HepG2 (cell line): ENCODE measurements at regions not wholly inside any gene's neighbourhood (a gene's known extent, or its start where the extent isn't known, plus 50 kb on each side); places are given as distances from the start of the nearest gene placed in this dataset.

ENCODE experiments used
- ATAC-seq: fragments of 200-7000 bp; cut with Tn5 transposase; 3 replicates; pipeline ENCODE4 v1.9.1; 2020; ENCODE audit warnings: mild to moderate bottlenecking, moderate library complexity
- BruUV-seq: library from RNA; stranded (reverse); fragments of 400-500 nt; replicated peaks from 2 replicates; lab custom pipeline; 2021; lab: Mats Ljungman, UMichigan
- CTCF ChIA-PET: fragments of 300-600 bp; formaldehyde crosslinking; extraction: SDS; loops from one replicate; lab custom pipeline; 2021; ENCODE audit warnings: low total read pairs, inconsistent platforms, low intra/inter-chr PET ratio; lab: Yijun Ruan, JAX
- POLR2A ChIA-PET: fragments of 350-600 bp; sonication (Branson Sonifier 250); formaldehyde crosslinking; loops from one replicate; lab custom pipeline; 2020; ENCODE audit warnings: antibody characterized with exemption, inconsistent platforms; lab: Yijun Ruan, JAX
- DNase-seq: peaks from one replicate; pipeline ENCODE4 v3.0.0-alpha.2; 2015; ENCODE audit warnings: low spot score
- FAIRE-seq: peaks from 3 replicates; lab custom pipeline; 2011; peaks lifted over from hg19 to GRCh38; lab: Jason Lieb, UNC
- H2AFZ ChIP-seq: one replicate; pipeline ENCODE4 v1.6.1; 2011; ENCODE audit warnings: low read length, inconsistent platforms
- H3K27ac ChIP-seq: fragments of 300-600 bp; 3 replicates; pipeline ENCODE4 v1.8.0; 2011; ENCODE audit warnings: mixed run types, mild to moderate bottlenecking, mixed read lengths, low read length, inconsistent platforms; ENCODE audit not compliant: insufficient read depth; ENCODE audit errors: extremely low read length
- H3K27me3 ChIP-seq, 2 experiments: fragments of 200-600 bp in 1 of 2; 2 replicates in 1 of 2; 3 replicates in 1 of 2; pipeline versions ENCODE4 v1.6.0 to v1.8.0; 2011; ENCODE audit warnings: low read length in 2 of 2, mild to moderate bottlenecking in 2 of 2, moderate library complexity in 2 of 2, inconsistent platforms in 1 of 2; ENCODE audit not compliant: insufficient read depth in 2 of 2, control insufficient read depth in 1 of 2
- H3K36me3 ChIP-seq, 2 experiments: fragments of 200-600 bp in 1 of 2; replicated peaks in 1 of 2; 2 replicates in 1 of 2; 3 replicates in 1 of 2; pipeline versions ENCODE4 v1.5.1 to v1.8.0; 2011; ENCODE audit warnings: low read length in 2 of 2, inconsistent platforms in 1 of 2; ENCODE audit not compliant: insufficient read depth in 2 of 2, control insufficient read depth in 1 of 2
- H3K4me1 ChIP-seq: 2 replicates; pipeline ENCODE4 v1.5.1; 2012; ENCODE audit warnings: low read length, inconsistent platforms; ENCODE audit not compliant: insufficient read depth
- H3K4me2 ChIP-seq: 2 replicates; pipeline ENCODE4 v1.6.0; 2011; ENCODE audit warnings: low read depth, low read length, inconsistent platforms
- H3K4me3 ChIP-seq, 3 experiments: fragments of 200-600 bp in 1 of 3; sonication (generic), shearing (Covaris generic) in 1 of 3; replicated peaks in 1 of 3; 2 replicates each; pipeline ENCODE4 v1.5.1; 2011 to 2016; ENCODE audit warnings: low read length in 3 of 3, inconsistent platforms in 2 of 3, low read depth in 2 of 3, mild to moderate bottlenecking in 2 of 3, control low read depth in 1 of 3, mixed read lengths in 1 of 3; ENCODE audit not compliant: insufficient read depth in 1 of 3
- H3K79me2 ChIP-seq: one replicate; pipeline ENCODE4 v1.6.1; 2011; ENCODE audit warnings: low read length, inconsistent platforms; ENCODE audit not compliant: insufficient read depth
- H3K9ac ChIP-seq: 2 replicates; pipeline ENCODE4 v1.6.0; 2011; ENCODE audit warnings: mild to moderate bottlenecking, low read depth, low read length, inconsistent platforms; ENCODE audit not compliant: insufficient read depth
- H3K9me3 ChIP-seq: 2 replicates; pipeline ENCODE4 v1.5.1; 2012; ENCODE audit warnings: mild to moderate bottlenecking, low read length
- H4K20me1 ChIP-seq: 2 replicates; pipeline ENCODE4 v1.6.0; 2011; ENCODE audit warnings: inconsistent platforms, mild to moderate bottlenecking, low read length, moderate library complexity; ENCODE audit not compliant: insufficient read depth
- ASH2L ChIP-seq: fragments of 300-600, 200-600 bp; sonication (generic); IDR thresholded peaks from 2 replicates; pipeline ENCODE4 v1.7.0; 2017; ENCODE audit warnings: low read depth, mild to moderate bottlenecking, moderate library complexity, mixed read lengths, low read length; ENCODE audit not compliant: insufficient read length
- KDM3A ChIP-seq: IDR thresholded peaks from 2 replicates; pipeline ENCODE4 v1.6.1; 2018; ENCODE audit warnings: low read depth, missing compliant biosample characterization
- MAFG ChIP-seq: sonication (generic); formaldehyde crosslinking; IDR thresholded peaks from 2 replicates; pipeline ENCODE4 v1.5.1; 2020; ENCODE audit warnings: mild to moderate bottlenecking, missing genetic modification reagents
- RFX1 ChIP-seq: fragments of 450-650 bp; IDR thresholded peaks from 2 replicates; pipeline ENCODE4 v1.6.1; 2017
- SALL1 ChIP-seq: sonication (generic); formaldehyde crosslinking; IDR thresholded peaks from 2 replicates; pipeline ENCODE4 v1.8.0; 2022; ENCODE audit warnings: mild to moderate bottlenecking, missing genetic modification reagents
- TOE1 ChIP-seq: sonication (generic); formaldehyde crosslinking; IDR thresholded peaks from 2 replicates; pipeline ENCODE4 v1.4.0; 2020; ENCODE audit warnings: mild to moderate bottlenecking, missing genetic modification reagents
- ZFP36L2 ChIP-seq: sonication (generic); formaldehyde crosslinking; IDR thresholded peaks from 2 replicates; pipeline ENCODE4 v1.4.0; 2020; ENCODE audit warnings: missing genetic modification reagents
- ZFY ChIP-seq: sonication (generic); formaldehyde crosslinking; IDR thresholded peaks from 2 replicates; pipeline ENCODE4 v1.4.0; 2020; ENCODE audit warnings: missing genetic modification reagents
- ZNF224 ChIP-seq: sonication (generic); formaldehyde crosslinking; IDR thresholded peaks from 2 replicates; pipeline ENCODE4 v1.5.0; 2020; ENCODE audit warnings: mild to moderate bottlenecking, missing genetic modification reagents
- ZSCAN22 ChIP-seq: sonication (generic); formaldehyde crosslinking; IDR thresholded peaks from 2 replicates; pipeline ENCODE4 v1.4.0; 2020; ENCODE audit warnings: mild to moderate bottlenecking, missing genetic modification reagents
- WGBS: methylation state at CpG from one replicate; pipeline ENCODE4 v1.1.6; 2017; ENCODE audit warnings: low lambda C conversion rate; 5-methylcytosine and 5-hydroxymethylcytosine counted together
- in situ Hi-C: cut with HindIII; loops from 2 replicates; pipeline ENCODE4 v1.10.0; 2017; ENCODE audit warnings: low pct_unique_long_range_greater_than_20kb; ENCODE audit not compliant: extremely low pct_ligation_motif_present
- intact Hi-C: fragments of 100-400 bp; cut with micrococcal nuclease; formaldehyde crosslinking; loops from one replicate; pipeline ENCODE4 v1.10.0; 2022; ENCODE audit not compliant: unreplicated experiment
- TF ChIP-seq, protein P1 (sequence below): sonication (generic); formaldehyde crosslinking; IDR thresholded peaks from 2 replicates; pipeline ENCODE4 v1.4.0; 2020; ENCODE audit warnings: missing genetic modification reagents, borderline replicate concordance
- TF ChIP-seq, protein P2 (sequence below): sonication (generic); formaldehyde crosslinking; IDR thresholded peaks from 2 replicates; pipeline ENCODE4 v1.4.0; 2020; ENCODE audit warnings: missing genetic modification reagents
- TF ChIP-seq, protein P3 (sequence below): sonication (generic); formaldehyde crosslinking; IDR thresholded peaks from 2 replicates; pipeline ENCODE4 v1.8.0; 2022; ENCODE audit warnings: mild to moderate bottlenecking, missing genetic modification reagents

DNA sequence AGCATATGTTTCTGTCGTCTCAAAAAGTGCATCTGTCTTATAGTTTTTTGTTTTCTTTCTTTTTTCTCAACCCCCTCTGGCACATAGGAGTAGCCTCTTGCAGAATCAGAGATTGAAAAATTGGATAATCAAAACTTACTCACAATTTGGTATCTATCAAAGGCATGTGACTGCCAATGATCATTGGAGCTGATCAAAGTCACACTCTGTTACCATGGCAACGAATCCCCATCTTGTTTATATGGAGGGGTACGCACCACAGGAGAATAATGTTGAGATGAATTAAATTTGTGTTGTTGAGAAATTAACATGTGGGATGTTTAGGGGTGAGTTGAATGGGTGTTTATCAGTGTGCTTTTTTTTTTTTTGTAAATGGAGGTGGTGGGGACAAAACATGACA is 458.3 kb upstream of the FANCL start:
- BruUV-seq = no TSS peak
- 3% methylated on average over 3 of the region's 3 CpGs for WGBS
- ATAC-seq (no peak), DNase-seq (no peak), FAIRE-seq (no peak)
- H3K79me2 ChIP-seq = no peaks in the 10 kb centered on the region
- intact Hi-C loops (no loop called here), in situ Hi-C loops (no loop called here)
- H3K4me2 ChIP-seq = no peak overlapping the region
- no peaks in the 10 kb centered on the region for H3K27me3 ChIP-seq
- CTCF ChIA-PET = no interaction called here
- POLR2A ChIA-PET = no interaction called here
- H3K9me3 ChIP-seq = no peaks in the 10 kb centered on the region
- no peak for TF ChIP-seq MAFG (CRISPR knock-in tag)
- TF ChIP-seq RFX1 = peak; percentile 50; the same call in 1 of the 2 replicates
- H2AFZ ChIP-seq = no peak overlapping the region
- peaks cover 10% of the 10 kb centered on the region for H3K4me1 ChIP-seq
- H3K36me3 ChIP-seq = no peaks in the 10 kb centered on the region
- no peak overlapping the region for H3K4me3 ChIP-seq
- no peaks in the 10 kb centered on the region for H4K20me1 ChIP-seq
- no peak overlapping the region for H3K9ac ChIP-seq
- H3K27ac ChIP-seq = no peak overlapping the region

DNA sequence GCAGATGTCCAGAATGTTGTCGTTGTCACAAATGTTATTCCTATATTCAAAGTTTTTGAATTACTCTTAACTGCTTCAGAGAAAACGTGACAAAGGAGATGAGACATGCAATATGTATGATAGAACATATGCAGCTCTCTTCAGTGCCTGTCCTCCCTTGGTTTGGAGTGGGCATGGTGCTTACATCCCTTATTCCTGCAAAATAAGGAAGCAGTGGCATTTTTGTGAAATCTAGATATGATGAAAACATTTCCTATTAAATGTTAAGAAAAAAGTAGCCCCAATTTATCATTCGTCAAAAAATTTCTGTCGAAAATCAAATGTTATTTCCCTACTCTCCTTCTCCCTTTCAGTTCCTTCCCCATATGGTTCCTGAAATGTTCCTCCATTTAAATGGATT is 457.5 kb upstream of the FANCL start:
- CTCF ChIA-PET = no interaction called here
- Histone ChIP-seq H3K79me2 (no peaks in the 10 kb centered on the region), H3K36me3 (no peaks in the 10 kb centered on the region), H3K9ac (no peak overlapping the region), H2AFZ (no peak overlapping the region), H3K4me1 (peaks cover 10% of the 10 kb centered on the region), H3K27ac (no peak overlapping the region), H3K27me3 (no peaks in the 10 kb centered on the region), H3K4me3 (no peak overlapping the region), H3K4me2 (no peak overlapping the region), H3K9me3 (no peaks in the 10 kb centered on the region), H4K20me1 (no peaks in the 10 kb centered on the region)
- BruUV-seq = no TSS peak
- DNase-seq (no peak), FAIRE-seq (no peak), ATAC-seq (no peak)
- 19% methylated on average over 4 of the region's 4 CpGs for WGBS
- POLR2A ChIA-PET = no interaction called here
- in situ Hi-C loops = no loop called here
- intact Hi-C loops = no loop called here
- no peak for TF ChIP-seq TOE1 (CRISPR knock-in tag)
- no peak for TF ChIP-seq ASH2L
- TF ChIP-seq SALL1 (CRISPR knock-in tag) = no peak
- no peak for TF ChIP-seq ZNF224 (CRISPR knock-in tag)
- TF ChIP-seq, protein P1, sequence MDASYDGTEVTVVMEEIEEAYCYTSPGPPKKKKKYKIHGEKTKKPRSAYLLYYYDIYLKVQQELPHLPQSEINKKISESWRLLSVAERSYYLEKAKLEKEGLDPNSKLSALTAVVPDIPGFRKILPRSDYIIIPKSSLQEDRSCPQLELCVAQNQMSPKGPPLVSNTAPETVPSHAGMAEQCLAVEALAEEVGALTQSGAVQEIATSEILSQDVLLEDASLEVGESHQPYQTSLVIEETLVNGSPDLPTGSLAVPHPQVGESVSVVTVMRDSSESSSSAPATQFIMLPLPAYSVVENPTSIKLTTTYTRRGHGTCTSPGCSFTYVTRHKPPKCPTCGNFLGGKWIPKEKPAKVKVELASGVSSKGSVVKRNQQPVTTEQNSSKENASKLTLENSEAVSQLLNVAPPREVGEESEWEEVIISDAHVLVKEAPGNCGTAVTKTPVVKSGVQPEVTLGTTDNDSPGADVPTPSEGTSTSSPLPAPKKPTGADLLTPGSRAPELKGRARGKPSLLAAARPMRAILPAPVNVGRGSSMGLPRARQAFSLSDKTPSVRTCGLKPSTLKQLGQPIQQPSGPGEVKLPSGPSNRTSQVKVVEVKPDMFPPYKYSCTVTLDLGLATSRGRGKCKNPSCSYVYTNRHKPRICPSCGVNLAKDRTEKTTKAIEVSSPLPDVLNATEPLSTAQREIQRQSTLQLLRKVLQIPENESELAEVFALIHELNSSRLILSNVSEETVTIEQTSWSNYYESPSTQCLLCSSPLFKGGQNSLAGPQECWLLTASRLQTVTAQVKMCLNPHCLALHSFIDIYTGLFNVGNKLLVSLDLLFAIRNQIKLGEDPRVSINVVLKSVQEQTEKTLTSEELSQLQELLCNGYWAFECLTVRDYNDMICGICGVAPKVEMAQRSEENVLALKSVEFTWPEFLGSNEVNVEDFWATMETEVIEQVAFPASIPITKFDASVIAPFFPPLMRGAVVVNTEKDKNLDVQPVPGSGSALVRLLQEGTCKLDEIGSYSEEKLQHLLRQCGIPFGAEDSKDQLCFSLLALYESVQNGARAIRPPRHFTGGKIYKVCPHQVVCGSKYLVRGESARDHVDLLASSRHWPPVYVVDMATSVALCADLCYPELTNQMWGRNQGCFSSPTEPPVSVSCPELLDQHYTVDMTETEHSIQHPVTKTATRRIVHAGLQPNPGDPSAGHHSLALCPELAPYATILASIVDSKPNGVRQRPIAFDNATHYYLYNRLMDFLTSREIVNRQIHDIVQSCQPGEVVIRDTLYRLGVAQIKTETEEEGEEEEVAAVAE (CRISPR knock-in tag) = no peak
- TF ChIP-seq ZFY (CRISPR knock-in tag) = no peak
- TF ChIP-seq KDM3A (CRISPR knock-in tag) = no peak
- TF ChIP-seq ZFP36L2 (CRISPR knock-in tag) = no peak
- TF ChIP-seq, protein P2, sequence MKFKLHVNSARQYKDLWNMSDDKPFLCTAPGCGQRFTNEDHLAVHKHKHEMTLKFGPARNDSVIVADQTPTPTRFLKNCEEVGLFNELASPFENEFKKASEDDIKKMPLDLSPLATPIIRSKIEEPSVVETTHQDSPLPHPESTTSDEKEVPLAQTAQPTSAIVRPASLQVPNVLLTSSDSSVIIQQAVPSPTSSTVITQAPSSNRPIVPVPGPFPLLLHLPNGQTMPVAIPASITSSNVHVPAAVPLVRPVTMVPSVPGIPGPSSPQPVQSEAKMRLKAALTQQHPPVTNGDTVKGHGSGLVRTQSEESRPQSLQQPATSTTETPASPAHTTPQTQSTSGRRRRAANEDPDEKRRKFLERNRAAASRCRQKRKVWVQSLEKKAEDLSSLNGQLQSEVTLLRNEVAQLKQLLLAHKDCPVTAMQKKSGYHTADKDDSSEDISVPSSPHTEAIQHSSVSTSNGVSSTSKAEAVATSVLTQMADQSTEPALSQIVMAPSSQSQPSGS (CRISPR knock-in tag) = no peak
- TF ChIP-seq ZSCAN22 (CRISPR knock-in tag) = no peak
- TF ChIP-seq, protein P3, sequence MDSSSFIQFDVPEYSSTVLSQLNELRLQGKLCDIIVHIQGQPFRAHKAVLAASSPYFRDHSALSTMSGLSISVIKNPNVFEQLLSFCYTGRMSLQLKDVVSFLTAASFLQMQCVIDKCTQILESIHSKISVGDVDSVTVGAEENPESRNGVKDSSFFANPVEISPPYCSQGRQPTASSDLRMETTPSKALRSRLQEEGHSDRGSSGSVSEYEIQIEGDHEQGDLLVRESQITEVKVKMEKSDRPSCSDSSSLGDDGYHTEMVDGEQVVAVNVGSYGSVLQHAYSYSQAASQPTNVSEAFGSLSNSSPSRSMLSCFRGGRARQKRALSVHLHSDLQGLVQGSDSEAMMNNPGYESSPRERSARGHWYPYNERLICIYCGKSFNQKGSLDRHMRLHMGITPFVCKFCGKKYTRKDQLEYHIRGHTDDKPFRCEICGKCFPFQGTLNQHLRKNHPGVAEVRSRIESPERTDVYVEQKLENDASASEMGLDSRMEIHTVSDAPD = no peak
